Ascending aorta (tissue), 2 donors: ENCODE measurements at regions not wholly inside any gene's neighbourhood (a gene's known extent, or its start where the extent isn't known, plus 50 kb on each side); places are given as distances from the start of the nearest gene placed in this dataset.

ENCODE experiments used
- DNase-seq, 2 donors: peaks; one replicate each; pipeline ENCODE4 v3.0.0-alpha.2; 2019; ENCODE audit warnings: low spot score in 2 of 2
- H3K27ac ChIP-seq, 2 donors: fragments of 200-600 bp; sonication (generic); one replicate each; pipeline ENCODE4 v1.5.1; 2016 to 2017; ENCODE audit warnings: mild to moderate bottlenecking in 1 of 2
- H3K27me3 ChIP-seq: fragments of 200-600 bp; sonication (generic); one replicate; pipeline ENCODE4 v1.5.1; 2017
- H3K36me3 ChIP-seq, 2 donors: fragments of 200-600 bp; sonication (generic); one replicate each; pipeline ENCODE4 v1.5.1; 2016
- H3K4me1 ChIP-seq, 2 donors: fragments of 200-600 bp; sonication (generic); one replicate each; pipeline ENCODE4 v1.5.1; 2016 to 2017; ENCODE audit warnings: mild to moderate bottlenecking in 1 of 2
- H3K4me3 ChIP-seq, 2 donors: fragments of 200-600 bp; sonication (generic); one replicate each; pipeline ENCODE4 v1.5.1; 2016 to 2017; ENCODE audit warnings: mild to moderate bottlenecking in 1 of 2
- H3K9me3 ChIP-seq, 2 donors: fragments of 200-600 bp; sonication (generic); one replicate each; pipeline ENCODE4 v1.5.1; 2016
- CTCF ChIP-seq, 3 experiments: fragments of 200-600 bp in 2 of 3; fragments of 450-650 bp in 1 of 3; sonication (generic) in 2 of 3; IDR thresholded peaks; one replicate each; pipeline ENCODE4 v1.5.1; 2016 to 2019; ENCODE audit warnings: antibody characterized with exemption in 3 of 3, mild to moderate bottlenecking in 1 of 3, moderate library complexity in 1 of 3
- intact Hi-C: fragments of 100-400 bp; cut with DNase I; formaldehyde crosslinking; loops from one replicate; pipeline ENCODE4 v1.15.1; 2023

- no peaks in the 10 kb centered on the region for H3K9me3 ChIP-seq
- intact Hi-C loops, result no loop called here
- H3K27ac ChIP-seq, result no peak overlapping the region
- DNase-seq, result no peak
- H3K27me3 ChIP-seq, result no peaks in the 10 kb centered on the region
- no peaks in the 10 kb centered on the region for H3K4me1 ChIP-seq
- H3K36me3 ChIP-seq, result no peaks in the 10 kb centered on the region
- TF ChIP-seq CTCF (IDR thresholded peaks at IDR 0.05), result no peak
- no peak overlapping the region for H3K4me3 ChIP-seq
These were observed 122.6 kb upstream of the ATP2B2 start for GRCh38 chr3:10627884-10628572.

GRCh38 chr3:10628891-10629670, 123.7 kb upstream of the ATP2B2 start:
- no peak overlapping the region for H3K27ac ChIP-seq
- H3K9me3 ChIP-seq, result no peaks in the 10 kb centered on the region
- H3K27me3 ChIP-seq, result no peaks in the 10 kb centered on the region
- DNase-seq, result no peak
- intact Hi-C loops, result no loop called here
- H3K4me3 ChIP-seq, result no peak overlapping the region
- H3K4me1 ChIP-seq, result no peaks in the 10 kb centered on the region
- H3K36me3 ChIP-seq, result no peaks in the 10 kb centered on the region
- no peak for TF ChIP-seq CTCF (IDR thresholded peaks at IDR 0.05)

GRCh38 chr3:10629671-10630040, 124.3 kb upstream of the ATP2B2 start:
- DNase-seq, result no peak

GRCh38 chr3:10631224-10631623, 125.8 kb upstream of the ATP2B2 start:
- no peaks in the 10 kb centered on the region for H3K27me3 ChIP-seq
- no peak overlapping the region for H3K4me3 ChIP-seq
- no peak overlapping the region for H3K27ac ChIP-seq
- no peak for DNase-seq
- no peaks in the 10 kb centered on the region for H3K9me3 ChIP-seq
- intact Hi-C loops, result no loop called here
- H3K4me1 ChIP-seq, result no peaks in the 10 kb centered on the region
- no peaks in the 10 kb centered on the region for H3K36me3 ChIP-seq
- no peak for TF ChIP-seq CTCF (IDR thresholded peaks at IDR 0.05)

More at GRCh38 chr3:10629671-10630040, 124.3 kb upstream of the ATP2B2 start:
- Histone ChIP-seq H3K4me3 (no peak overlapping the region), H3K27ac (no peak overlapping the region), H3K36me3 (no peaks in the 10 kb centered on the region), H3K4me1 (no peaks in the 10 kb centered on the region), H3K9me3 (no peaks in the 10 kb centered on the region), H3K27me3 (no peaks in the 10 kb centered on the region)
- no peak for TF ChIP-seq CTCF (IDR thresholded peaks at IDR 0.05)
- intact Hi-C loops, result no loop called here

GRCh38 chr3:10632125-10632524, 126.7 kb upstream of the ATP2B2 start:
- H3K27me3 ChIP-seq, result no peaks in the 10 kb centered on the region
- no peaks in the 10 kb centered on the region for H3K4me1 ChIP-seq
- intact Hi-C loops, result no loop called here
- no peaks in the 10 kb centered on the region for H3K9me3 ChIP-seq
- no peaks in the 10 kb centered on the region for H3K36me3 ChIP-seq
- no peak for DNase-seq
- H3K27ac ChIP-seq, result no peak overlapping the region
- H3K4me3 ChIP-seq, result no peak overlapping the region
- TF ChIP-seq CTCF (IDR thresholded peaks at IDR 0.05), result no peak
